ENCODE measurements at regions not wholly inside any gene's neighbourhood (a gene's known extent, or its start where the extent isn't known, plus 50 kb on each side); places are given as distances from the start of the nearest gene placed in this dataset.

DNA sequence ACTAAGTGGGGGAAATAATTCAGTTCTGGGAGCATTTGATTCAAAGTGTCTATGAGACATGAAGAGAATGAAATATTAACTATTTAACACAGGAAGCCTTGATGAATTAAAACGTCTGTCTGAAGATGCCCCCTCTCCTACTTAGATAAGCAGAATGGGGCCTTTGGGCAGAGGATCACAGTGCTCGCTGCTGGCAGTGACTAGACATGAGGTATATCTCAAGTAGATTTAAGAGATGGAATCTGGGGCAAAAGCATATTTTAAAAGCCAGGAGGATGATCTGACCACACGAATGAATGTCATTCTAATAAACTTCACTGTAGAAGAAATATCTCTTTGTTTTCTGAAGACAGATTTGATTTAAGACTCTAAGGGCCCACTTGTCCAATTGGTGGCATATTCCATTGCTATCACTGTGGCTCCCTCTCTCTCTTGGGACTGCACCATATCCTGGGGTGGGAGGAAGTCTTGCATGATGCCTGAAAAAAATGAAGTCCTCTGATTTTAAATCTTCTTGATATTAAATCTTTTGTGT, 254.0 kb downstream of the MAN2A1 start (continued):
- no peak for TF ChIP-seq SRF (IDR thresholded peaks at IDR 0.05; ENCODE audit: low read depth, low read length)
